ENCODE measurements at regions not wholly inside any gene's neighbourhood (a gene's known extent, or its start where the extent isn't known, plus 50 kb on each side); places are given as distances from the start of the nearest gene placed in this dataset.

DNA sequence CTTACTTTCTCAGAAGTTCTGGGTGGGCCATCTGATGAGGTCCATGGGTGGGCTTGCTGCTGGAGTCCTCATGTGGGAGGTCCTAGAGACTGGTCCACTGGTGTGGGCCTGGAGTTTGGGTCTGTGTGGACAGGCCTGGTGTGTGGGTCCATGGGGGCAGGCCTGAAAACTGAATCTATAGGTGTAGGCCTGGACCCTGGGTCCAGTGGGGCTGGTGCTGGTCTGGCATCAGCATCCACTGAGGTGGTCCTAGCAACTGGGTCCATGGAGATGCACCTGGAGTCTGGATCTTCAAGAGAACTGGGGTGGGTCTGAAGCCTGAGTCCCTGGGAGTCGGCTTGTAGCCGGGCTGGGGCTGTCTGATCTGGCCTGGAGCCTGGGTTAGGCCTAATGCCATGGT lies 253.8 kb upstream of the CCL2 start:
- dilution Hi-C loops (cut with MboI; ENCODE audit: extremely low pct_ligation_motif_present, low sequenced_read_pairs) (no loop called here), intact Hi-C loops (cut with micrococcal nuclease) (no loop called here)
- Histone ChIP-seq H3K27ac (ENCODE audit: insufficient read depth, low read depth, low read length) (no peak overlapping the region), H3K9me1 (replicated peaks; ENCODE audit: control insufficient read depth, extremely low read depth, insufficient read depth, low read length) (no peaks in the 10 kb centered on the region), H2AFZ (ENCODE audit: low read depth, low read length) (no peak overlapping the region), H3K9me3 (replicated peaks; ENCODE audit: control insufficient read depth, insufficient read depth, low read length) (peaks cover 2% of the 10 kb centered on the region), H4K20me1 (replicated peaks; ENCODE audit: control insufficient read depth, extremely low read depth, insufficient read depth, low read length) (no peaks in the 10 kb centered on the region), H3K9ac (replicated peaks; ENCODE audit: extremely low read depth, insufficient read depth, low read length) (no peak overlapping the region), H3K4me2 (ENCODE audit: insufficient read depth, low read length) (no peak overlapping the region), H3K4me3 (replicated peaks in 1 of 3; ENCODE audit: insufficient read depth in 1 of 3, low read depth in 1 of 3, low read length in 3 of 3) (no peak overlapping the region), H3K27me3 (ENCODE audit: control insufficient read depth in 2 of 2, insufficient read depth in 2 of 2, low read length in 2 of 2) (no peaks in the 10 kb centered on the region), H3K36me3 (ENCODE audit: control insufficient read depth in 2 of 2, extremely low read depth in 1 of 2, insufficient read depth in 2 of 2, low read length in 2 of 2) (no peaks in the 10 kb centered on the region), H3K79me2 (ENCODE audit: control insufficient read depth, insufficient read depth, low read length) (no peaks in the 10 kb centered on the region), H3K4me1 (ENCODE audit: control insufficient read depth, extremely low read depth, insufficient read depth, low read length) (no peaks in the 10 kb centered on the region)
- DNase-seq (ENCODE audit: low read depth, low spot score) (no peak), FAIRE-seq (no peak)
- BruUV-seq (replicated peaks), result no TSS peak
- TF ChIP-seq, protein P1, sequence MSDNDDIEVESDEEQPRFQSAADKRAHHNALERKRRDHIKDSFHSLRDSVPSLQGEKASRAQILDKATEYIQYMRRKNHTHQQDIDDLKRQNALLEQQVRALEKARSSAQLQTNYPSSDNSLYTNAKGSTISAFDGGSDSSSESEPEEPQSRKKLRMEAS (IDR thresholded peaks at IDR 0.05; ENCODE audit: insufficient read depth, insufficient read length), result no peak
- TF ChIP-seq POLR2A (IDR thresholded peaks at IDR 0.05; ENCODE audit: low read depth, low read length), result no peak
- TF ChIP-seq FOS (IDR thresholded peaks at IDR 0.05; ENCODE audit: borderline replicate concordance, insufficient read depth, low read length), result no peak
- no peak for TF ChIP-seq GATA2 (IDR thresholded peaks at IDR 0.05; ENCODE audit: insufficient read depth, insufficient read length, low read depth, low read length)
- TF ChIP-seq MYC (IDR thresholded peaks at IDR 0.05; ENCODE audit: low read depth, low read length), result no peak
- TF ChIP-seq EZH2 (IDR thresholded peaks at IDR 0.05; ENCODE audit: borderline replicate concordance, low read depth, low read length, severe bottlenecking), result no peak
- no peak for TF ChIP-seq POLR2AphosphoS5 (IDR thresholded peaks at IDR 0.05; ENCODE audit: insufficient read depth, low read depth, low read length)
- no peak for TF ChIP-seq JUN (IDR thresholded peaks at IDR 0.05; ENCODE audit: borderline replicate concordance, insufficient read depth, insufficient read length, low read depth)
- TF ChIP-seq, protein P2, sequence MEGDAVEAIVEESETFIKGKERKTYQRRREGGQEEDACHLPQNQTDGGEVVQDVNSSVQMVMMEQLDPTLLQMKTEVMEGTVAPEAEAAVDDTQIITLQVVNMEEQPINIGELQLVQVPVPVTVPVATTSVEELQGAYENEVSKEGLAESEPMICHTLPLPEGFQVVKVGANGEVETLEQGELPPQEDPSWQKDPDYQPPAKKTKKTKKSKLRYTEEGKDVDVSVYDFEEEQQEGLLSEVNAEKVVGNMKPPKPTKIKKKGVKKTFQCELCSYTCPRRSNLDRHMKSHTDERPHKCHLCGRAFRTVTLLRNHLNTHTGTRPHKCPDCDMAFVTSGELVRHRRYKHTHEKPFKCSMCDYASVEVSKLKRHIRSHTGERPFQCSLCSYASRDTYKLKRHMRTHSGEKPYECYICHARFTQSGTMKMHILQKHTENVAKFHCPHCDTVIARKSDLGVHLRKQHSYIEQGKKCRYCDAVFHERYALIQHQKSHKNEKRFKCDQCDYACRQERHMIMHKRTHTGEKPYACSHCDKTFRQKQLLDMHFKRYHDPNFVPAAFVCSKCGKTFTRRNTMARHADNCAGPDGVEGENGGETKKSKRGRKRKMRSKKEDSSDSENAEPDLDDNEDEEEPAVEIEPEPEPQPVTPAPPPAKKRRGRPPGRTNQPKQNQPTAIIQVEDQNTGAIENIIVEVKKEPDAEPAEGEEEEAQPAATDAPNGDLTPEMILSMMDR (IDR thresholded peaks at IDR 0.05; ENCODE audit: extremely low read depth in 1 of 2, insufficient read depth in 1 of 2, low read depth in 1 of 2, low read length in 2 of 2), result no peak
- POLR2A ChIA-PET, result no interaction called here
- CTCF ChIA-PET, result no interaction called here

Measured in endothelial cell of umbilical vein (primary cell).